OCI-LY1 (cell line): ENCODE measurements at regions not wholly inside any gene's neighbourhood (a gene's known extent, or its start where the extent isn't known, plus 50 kb on each side); places are given as distances from the start of the nearest gene placed in this dataset.

Source experiments
- EZH2 ChIP-seq: fragments of 200-600 bp; sonication (generic), shearing (Covaris generic); IDR thresholded peaks from 2 replicates; pipeline ENCODE4 v1.8.0; 2017; ENCODE audit warnings: borderline replicate concordance, mixed run types, mild to moderate bottlenecking, antibody characterized with exemption, low read length, moderate library complexity, mixed read lengths
- TF ChIP-seq, protein P1 (sequence below): fragments of 200-600 bp; sonication (generic), shearing (Covaris generic); IDR thresholded peaks from 2 replicates; pipeline ENCODE4 v1.5.1; 2017; ENCODE audit warnings: mild to moderate bottlenecking, antibody characterized with exemption, low read length, moderate library complexity, mixed read lengths

DNA sequence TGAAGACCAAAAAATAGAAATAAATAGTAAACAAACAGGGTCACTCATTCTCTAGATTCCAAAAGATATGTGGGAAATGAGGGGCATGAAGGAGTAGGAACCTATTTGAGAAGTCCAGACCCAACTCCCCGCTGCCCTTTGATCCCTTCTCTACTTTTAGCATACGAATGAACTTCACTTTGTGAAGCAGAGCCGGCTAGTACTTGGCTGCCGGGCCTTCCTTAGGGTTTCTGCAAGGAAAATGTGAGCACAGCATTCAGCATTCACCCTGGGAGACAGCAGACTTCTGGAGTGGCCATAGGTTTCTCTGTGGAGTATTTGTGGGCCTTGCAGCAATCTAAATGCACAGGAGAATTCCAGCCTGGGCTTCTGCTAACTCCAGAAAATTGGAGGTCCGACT lies 76.3 kb upstream of the PRKAR2B start:
- TF ChIP-seq, protein P1, sequence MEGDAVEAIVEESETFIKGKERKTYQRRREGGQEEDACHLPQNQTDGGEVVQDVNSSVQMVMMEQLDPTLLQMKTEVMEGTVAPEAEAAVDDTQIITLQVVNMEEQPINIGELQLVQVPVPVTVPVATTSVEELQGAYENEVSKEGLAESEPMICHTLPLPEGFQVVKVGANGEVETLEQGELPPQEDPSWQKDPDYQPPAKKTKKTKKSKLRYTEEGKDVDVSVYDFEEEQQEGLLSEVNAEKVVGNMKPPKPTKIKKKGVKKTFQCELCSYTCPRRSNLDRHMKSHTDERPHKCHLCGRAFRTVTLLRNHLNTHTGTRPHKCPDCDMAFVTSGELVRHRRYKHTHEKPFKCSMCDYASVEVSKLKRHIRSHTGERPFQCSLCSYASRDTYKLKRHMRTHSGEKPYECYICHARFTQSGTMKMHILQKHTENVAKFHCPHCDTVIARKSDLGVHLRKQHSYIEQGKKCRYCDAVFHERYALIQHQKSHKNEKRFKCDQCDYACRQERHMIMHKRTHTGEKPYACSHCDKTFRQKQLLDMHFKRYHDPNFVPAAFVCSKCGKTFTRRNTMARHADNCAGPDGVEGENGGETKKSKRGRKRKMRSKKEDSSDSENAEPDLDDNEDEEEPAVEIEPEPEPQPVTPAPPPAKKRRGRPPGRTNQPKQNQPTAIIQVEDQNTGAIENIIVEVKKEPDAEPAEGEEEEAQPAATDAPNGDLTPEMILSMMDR, result no peak
- no peak for TF ChIP-seq EZH2
